GM21528 (cell line): ENCODE measurements at regions not wholly inside any gene's neighbourhood (a gene's known extent, or its start where the extent isn't known, plus 50 kb on each side); places are given as distances from the start of the nearest gene placed in this dataset.
"Not testable (repeated sequence)": the region's sequence is repeated elsewhere in the genome, so short reads cannot be mapped to it uniquely, and the experiment has no call there.

Source experiments
- ATAC-seq: cut with Tn5 transposase; IDR thresholded peaks from one replicate; pipeline ENCODE4 v1.9.1; 2021; ENCODE audit warnings: mild to moderate bottlenecking, moderate library complexity; ENCODE audit not compliant: unreplicated experiment, low FRiP score

DNA sequence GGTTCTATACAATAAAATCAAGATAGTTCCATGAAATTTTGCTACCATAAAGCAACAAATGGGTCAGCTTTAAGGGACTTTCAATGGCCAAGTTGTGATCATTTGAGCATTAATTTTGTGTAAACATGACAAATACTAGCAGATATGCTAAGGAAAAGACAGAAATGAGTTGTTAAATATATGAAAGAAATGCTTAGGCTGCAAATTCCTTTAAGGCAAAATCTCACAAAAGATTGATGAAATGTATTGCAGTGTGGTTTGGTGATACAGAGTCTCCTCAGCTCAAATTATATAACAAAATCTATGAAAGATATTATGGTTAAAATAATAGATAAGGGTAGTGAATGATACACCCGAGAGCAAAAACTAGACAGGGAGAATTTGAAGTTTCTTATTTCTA is 377.2 kb downstream of the RAP2B start:
- no peak for ATAC-seq

DNA sequence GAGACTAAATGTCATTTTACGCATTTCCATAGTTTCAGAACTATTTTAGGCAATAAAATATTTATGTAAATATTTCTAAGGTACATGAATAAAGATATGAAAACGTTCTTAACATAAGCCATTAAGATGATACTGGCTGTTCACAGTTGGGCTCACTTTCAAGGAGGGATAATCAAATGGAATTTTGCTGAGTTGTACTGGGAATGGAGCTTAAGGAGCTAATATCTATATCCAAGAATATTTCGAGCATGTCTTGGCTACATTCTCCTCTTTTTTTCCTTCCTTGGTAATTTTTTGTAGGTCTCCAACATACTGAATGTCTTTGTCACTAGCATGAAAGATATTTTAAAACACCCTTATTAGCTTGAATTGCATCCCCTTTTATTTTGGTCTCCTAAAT is 383.4 kb downstream of the RAP2B start:
- no peak for ATAC-seq

DNA sequence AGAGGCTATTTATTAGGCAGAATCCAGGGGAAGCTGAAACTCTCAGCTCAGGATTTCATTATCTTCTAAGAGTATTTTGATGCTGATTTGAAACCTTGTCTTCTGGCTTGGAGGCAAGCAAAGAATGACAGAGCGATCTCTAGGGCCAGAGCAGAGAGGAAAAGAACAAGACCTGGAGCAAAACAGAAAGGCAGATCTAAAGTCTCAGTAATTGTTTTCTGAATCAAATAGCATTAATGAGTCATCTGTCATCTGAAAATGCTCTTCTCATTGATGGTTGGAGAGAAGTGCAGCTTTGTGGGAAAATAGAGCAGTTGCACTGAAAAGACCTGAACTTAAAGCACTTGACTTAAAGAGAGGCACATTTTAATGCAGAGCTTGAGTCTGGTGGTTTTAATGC is 385.9 kb downstream of the RAP2B start:
- ATAC-seq: no peak

DNA sequence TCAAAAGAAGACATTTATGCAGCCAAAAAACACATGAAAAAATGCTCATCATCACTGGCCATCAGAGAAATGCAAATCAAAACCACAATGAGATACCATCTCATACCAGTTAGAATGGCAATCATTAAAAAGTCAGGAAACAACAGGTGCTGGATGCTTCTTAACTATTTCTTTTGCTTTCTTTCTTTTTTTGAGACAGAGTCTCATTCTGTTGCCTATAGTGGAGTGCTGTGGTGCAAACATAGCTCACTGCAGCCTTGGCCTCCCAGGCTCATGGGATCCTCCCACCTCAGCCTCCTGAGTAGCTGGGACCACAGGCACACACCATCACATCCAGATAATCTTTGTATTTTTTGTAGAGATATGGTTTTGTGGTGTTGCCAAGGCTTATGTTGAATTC is 387.7 kb downstream of the RAP2B start:
- ATAC-seq: not testable (repeated sequence)

DNA sequence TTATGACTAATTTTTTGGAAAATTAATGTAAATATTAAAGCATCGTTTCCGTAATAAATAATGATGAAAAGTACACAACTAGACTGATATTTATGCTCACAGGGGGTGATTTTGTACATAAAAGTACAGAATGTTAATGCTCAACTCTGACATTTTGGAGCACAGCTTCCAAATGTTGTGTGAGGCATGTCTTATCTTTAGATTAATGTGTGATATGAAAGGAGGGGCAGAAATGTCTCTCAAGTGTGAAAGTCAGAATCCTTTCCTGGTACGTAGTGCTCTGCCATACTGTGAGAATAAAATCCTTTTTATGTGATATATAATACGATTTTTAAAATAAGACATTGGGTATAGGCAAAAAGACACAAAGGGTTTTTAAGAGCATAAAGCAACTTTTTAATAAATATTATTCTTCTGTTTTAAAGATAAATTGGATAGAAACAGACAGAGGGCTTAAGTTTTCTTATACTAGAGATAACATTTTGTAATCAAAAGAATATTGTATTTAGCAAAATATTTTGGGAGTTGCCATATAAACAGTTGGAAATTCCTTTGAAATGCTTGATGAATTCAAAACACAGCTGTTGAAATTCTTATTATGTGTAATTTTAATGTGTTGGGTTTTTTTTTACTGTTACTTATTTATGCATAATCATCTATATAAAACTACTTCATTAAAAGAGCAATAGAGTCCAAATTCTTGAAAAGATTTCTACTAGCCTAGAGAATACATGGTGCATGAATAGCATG is 389.7 kb downstream of the RAP2B start:
- ATAC-seq: no peak

DNA sequence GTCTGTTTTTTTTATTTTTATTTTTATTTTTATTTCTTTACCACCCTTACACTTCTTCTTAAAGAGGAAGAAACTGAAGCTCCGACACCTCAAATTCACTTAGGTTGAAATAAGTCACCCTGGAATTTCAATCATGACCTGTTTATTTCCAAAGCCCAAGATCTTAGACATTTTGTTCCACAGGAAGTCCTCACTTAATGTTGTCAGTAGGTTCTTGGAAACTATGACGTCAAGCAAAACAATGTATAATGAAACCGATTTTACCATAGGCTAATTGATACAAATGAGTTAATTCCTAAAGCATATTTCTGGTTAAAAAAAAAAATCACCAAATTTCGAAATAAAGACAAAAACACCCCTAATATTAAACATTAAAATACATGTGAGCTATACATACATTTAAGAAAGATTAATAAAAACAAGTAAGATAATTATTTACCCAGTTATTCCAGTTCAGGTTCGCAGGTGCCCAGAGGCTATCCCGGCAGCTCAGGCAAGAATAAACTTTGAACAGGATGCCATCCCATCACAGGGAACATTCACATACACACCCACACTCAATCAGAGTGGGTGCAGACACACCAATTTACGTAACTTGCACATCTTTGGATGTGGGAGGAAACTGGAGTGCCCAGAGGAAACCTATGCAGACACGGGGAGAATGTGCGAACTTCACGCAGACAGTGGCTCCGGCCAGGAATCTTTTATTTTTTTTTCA is 391.0 kb downstream of the RAP2B start:
- ATAC-seq: no peak

DNA sequence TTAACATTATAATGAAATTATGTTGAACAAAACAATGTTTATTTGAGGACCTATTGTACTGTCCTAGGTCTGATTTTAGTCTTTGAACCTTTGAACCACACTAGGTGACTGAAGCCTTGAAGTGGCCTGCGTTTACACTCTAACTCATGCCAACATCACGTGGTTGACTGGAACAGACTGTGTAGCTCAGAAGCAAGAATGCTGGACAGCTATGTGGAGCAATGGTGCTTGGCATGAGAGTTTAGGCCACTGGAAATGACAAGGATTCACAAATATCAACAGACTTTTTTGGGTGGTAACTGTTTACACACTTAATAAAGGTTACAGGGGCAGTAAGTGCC is 391.5 kb downstream of the RAP2B start:
- no peak for ATAC-seq

DNA sequence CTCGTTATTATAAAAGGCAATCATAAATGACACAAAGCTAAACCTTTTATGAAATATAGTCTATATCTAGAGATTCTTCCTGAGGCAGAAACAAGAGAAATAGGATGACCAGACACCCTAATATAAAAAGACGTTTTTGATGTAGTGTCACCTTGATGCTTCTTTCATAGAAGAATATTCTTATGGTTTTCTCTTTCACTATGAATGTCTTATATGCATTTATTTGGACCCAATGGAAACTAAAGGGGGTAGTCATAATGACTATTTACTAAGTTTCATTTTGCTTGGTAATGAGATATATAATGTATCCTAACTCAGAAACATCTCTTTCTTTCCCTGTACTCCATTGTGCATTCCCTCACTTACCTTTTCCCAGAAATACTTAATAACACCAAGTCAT is 393.9 kb downstream of the RAP2B start:
- ATAC-seq: no peak

DNA sequence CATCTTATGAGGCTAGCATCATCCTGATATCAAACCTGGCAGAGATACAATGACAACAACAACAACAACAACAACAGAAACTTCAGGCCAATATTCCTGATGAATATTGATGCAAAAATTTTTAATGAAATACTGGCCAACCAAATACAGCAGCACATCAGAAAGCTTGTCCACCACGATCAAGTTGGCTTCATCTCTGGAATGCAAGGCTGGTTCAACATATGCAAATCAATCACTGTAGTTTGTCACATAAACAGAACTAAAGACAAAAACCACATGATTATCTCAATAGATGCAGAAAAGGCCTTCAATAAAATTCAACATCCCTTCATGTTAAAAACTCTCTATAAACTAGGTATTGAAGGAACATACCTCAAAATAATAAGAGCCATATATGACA is 397.3 kb downstream of the RAP2B start:
- not testable (repeated sequence) for ATAC-seq

DNA sequence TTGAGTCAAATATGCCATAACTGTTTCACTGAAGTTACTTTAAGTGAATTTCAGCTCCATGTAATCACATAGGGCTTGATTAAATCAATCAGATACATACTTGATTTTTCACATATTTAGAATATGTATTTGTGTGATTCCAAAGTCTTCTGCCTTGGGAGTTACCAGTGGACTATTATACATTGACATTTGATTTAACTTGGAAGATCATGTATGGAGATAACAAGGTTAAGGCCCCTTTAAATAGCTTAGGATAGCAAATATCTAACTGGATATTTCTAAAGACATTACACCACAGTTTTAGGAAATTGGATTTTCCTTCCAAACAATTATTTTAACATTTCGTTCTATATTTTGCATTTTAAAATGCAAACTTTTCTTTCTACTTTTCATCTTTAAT is 405.0 kb downstream of the RAP2B start:
- no peak for ATAC-seq

DNA sequence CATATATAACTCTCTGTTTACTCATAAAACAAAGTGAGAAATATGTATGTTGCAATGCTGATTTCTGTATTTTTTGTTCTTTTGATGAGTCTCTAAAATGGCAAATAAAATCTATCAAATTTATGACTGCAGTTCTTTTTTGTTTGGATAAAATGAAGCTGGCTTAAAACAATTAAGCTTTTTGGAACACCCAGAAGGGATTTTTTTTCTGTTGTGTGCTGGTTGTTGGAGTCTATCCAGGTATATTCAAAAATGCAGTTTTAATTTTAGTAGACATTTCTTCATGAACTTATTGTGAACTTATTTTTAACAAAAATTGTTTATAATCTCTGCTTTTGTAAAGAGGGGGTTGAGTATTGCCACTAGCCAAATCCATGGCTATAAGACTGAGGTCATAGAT is 405.5 kb downstream of the RAP2B start:
- ATAC-seq: no peak

DNA sequence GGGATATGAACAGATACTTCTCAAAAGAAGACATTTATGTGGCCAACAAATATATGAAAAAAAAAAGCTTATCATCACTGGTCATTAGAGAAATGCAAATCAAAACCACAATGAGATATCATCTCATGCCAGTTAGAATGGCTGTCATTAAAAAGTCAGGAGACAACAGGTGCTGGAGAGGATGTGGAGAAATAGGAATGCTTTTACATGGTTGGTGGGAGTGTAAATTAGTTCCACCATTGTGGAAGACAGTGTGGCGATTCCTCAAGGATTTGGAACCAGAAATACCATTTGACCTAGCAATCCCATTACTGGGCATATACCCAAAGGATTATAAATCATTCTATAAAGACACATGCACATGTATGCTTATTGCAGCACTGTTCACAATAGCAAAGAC is 408.5 kb downstream of the RAP2B start:
- not testable (repeated sequence) for ATAC-seq

DNA sequence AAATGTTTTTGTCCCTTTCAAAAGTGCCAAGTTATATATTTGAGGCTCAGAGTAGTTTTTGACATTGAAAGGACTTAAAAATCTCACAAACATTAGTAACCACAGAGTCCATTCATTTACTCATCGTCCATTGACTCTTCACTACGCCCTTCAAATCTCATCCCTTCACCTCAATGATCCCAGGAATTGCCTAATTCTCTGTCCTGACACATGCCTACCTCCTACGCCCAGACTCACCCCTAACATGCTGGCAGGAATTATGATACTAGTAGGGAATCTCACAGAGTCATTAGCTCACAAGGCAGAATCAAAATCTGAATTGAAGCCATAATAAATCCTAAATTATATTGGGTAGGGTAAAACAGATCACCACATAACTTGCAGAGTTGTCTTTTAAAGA is 410.1 kb downstream of the RAP2B start:
- ATAC-seq: no peak

DNA sequence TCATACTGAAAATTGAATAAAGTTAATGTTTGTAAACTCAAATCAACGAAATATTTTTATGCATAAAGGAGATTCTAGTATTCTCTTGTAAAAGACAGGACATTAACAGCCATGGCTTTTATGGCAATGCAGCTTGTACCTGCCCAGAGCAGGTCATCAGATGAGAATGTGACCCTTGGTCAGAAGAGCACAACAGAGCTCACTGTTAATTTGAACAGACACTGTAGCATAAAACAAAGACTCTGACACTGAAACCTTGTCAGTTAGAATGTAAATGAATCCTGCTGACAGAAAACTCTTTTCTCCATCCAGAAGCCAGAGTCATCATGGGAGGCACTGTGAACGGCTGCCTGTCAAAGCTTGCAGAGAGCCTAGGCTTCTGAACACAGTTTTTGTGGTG is 410.6 kb downstream of the RAP2B start:
- ATAC-seq: no peak

DNA sequence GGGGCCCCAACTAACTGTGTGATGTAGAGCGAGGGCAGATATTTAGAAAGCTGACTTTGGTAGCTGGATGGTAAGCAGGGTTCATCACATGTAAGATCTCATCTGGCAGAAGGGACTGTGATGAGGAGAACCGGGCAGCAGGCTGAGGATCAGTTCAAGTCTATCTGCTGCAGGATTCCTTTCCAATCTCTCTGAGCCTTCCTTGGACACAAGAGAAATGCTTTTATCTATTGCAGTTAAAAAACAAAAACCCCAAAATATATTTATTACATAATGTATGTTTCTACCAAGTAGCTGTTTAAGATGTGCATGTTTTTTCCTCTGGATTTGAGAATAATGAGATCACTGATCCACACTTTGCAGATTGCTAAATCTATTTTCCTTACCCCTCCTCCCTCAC is 411.5 kb downstream of the RAP2B start:
- ATAC-seq: no peak

DNA sequence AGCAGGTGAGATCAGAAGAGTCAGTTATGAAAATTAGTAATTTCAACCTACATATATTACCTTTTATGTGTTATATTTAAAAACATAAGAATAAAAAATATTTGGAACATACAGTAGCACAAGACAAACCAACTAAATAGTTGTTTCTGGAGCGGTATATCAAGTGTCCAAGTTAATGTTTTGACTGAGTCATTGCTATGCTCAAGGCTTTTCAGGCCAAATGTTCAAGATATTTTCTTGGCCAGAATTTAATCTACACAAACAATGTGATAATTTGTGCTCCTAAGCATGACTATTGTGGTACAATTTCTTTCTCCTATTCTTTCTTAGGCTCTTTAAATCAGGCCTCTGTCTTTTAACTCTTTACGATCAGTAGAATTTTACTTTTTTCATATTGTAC is 412.4 kb downstream of the RAP2B start:
- no peak for ATAC-seq

DNA sequence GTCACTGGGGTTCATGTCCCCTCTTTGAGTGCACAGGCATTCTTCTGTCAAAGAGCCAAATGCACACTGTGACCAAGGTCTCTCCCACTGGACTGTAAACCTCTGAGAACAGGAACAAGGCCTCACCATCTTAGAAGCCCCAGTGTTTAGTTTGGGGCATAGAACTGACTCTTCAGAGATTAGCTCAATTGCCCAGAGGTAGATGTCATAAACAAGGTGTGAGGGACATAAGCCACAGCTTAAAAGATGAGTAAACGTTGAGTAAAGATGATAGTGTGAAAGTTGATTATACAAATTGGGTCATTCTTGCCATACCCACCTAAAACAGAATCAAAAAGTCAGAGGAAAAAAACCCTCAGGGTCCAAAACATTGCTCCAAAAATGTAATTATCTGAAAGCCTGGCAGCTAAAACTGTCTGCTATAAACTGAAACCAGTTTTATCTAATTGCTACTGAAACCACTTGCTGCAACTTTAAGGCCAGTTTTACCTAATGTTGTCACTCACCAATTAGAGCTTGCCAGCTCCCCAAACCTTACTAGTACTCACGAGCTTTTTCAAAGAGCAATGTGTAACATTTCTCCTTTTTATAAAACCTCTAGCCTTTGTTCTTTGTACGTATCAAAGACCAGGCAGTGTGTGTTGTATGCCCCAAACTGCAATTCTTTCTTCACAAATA is 415.2 kb downstream of the RAP2B start:
- no peak for ATAC-seq

DNA sequence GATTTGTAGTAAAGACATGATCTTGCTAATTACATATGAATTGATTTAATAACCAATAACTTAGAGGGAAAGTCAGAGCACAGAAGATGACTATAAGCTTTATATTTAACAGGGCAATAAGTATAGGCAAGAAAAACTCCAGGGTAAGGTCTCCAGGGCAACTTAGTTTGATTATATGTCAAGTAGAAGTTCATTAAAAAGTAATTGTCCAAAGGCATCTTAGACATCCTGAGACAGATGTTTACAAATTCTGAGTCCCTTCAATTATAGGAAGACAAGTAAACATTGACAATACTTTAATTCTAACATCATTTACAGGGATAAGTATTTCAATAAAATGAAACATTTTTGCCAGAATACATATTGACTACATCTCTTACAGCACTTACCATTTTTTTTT is 416.0 kb downstream of the RAP2B start:
- no peak for ATAC-seq

DNA sequence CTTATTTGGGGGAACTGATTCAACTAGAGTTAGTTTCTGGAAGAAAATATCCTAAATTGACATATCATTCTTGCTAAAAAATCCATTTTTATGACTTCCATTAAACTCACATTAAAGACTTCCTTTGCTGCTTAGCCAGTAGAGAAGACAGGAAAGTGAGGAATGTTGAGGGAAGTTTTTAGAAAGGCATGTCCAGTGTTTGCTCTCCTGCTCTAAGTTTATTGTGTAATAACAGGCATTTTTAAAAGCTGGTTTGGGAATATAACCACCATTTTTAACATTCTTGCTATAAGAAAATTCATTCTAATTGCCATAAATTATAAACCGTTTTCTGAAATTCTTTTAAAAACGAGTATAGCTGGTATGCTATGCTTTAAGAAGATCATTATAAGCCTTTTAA is 428.0 kb downstream of the RAP2B start:
- no peak for ATAC-seq

DNA sequence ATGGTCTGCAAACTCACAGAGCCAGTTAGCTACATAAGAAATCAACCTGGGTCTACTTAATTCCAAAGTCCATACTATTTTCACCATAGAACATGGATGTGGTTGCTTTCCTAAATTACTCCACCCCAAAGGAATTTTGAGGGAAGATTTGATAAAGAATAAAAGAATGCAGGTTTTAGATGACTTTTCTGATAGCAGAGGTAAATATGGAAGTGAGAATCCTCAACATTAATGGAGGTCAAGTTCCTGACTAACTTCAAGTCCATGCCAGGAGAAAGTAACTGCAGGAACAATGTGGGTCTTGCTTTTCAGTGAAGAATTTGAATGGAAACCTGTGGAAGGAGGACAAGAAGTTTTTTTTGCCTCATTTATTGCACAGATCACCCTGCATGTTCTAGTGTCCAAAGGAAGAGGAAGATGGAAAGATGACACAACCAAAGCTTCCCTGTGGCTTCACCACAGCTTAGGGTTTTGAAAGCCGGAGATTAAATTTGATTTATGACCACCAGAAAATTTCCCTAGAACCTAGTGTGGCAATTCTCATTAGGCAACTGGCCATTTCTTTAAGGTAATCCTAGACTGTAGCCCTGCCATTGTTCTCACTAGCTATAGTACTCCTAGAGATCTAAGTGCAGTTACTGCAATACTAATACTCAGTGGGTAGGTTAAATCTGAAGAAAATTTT is 429.7 kb downstream of the RAP2B start:
- ATAC-seq: no peak

DNA sequence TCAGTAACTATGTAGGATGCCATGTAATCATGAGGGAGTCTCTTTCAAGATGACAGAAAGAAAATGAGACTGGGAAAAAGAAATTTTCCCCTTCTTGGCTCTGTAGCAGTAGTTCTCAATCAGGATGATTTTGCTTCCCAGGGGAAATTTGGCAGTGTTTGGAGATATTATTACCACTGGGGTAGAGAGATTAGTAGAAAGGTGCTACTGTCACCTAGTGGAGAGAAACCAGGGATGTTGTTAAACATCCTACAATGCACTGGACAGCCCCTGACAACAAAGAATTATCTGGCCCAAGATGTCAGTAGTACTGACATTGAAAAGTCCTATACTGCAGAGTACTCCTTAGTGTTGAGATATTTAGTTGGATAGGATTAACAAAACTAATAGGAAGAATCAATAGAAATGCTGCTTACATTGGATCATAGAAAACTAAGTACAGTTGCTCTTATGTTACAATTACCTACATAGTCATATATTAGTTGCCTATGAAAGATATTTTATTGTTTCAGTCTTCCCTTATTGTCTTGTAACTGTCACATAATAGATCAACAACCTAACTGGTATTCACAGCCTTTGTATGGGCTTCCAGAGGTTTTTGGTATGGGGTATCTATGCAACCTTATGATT is 433.3 kb downstream of the RAP2B start:
- no peak for ATAC-seq
